A673 (cell line): ENCODE measurements at regions not wholly inside any gene's neighbourhood (a gene's known extent, or its start where the extent isn't known, plus 50 kb on each side); places are given as distances from the start of the nearest gene placed in this dataset.

Source experiments
- BruUV-seq: library from RNA; stranded (reverse); fragments of 400-500 nt; replicated peaks from 2 replicates; lab custom pipeline; 2021; lab: Mats Ljungman, UMichigan
- CTCF ChIA-PET: fragments of 300-600 bp; sonication (Branson Sonifier 250); formaldehyde crosslinking; loops from one replicate; lab custom pipeline; 2022; ENCODE audit warnings: antibody characterized with exemption; lab: Charles Lee
- POLR2A ChIA-PET: fragments of 300-600 bp; sonication (Branson Sonifier 250); formaldehyde crosslinking; loops from one replicate; lab custom pipeline; 2022; ENCODE audit warnings: antibody characterized with exemption; ENCODE audit not compliant: low non-redundant PET; lab: Charles Lee
- DNase-seq: peaks from one replicate; pipeline ENCODE4 v3.0.0-alpha.2; 2015; ENCODE audit warnings: low spot score
- H3K27ac ChIP-seq: fragments of 200-600 bp; sonication (generic); 2 replicates; pipeline ENCODE4 v1.5.1; 2016; ENCODE audit warnings: mixed run types, low read depth, mild to moderate bottlenecking, mixed read lengths, antibody characterized with exemption, low read length; ENCODE audit not compliant: poor library complexity, severe bottlenecking
- H3K27me3 ChIP-seq: fragments of 200-600 bp; sonication (generic); replicated peaks from 2 replicates; pipeline ENCODE4 v1.6.1; 2017; ENCODE audit warnings: mixed run types, low read depth, mild to moderate bottlenecking, mixed read lengths, antibody characterized with exemption, low read length; ENCODE audit not compliant: insufficient read depth, poor library complexity
- H3K36me3 ChIP-seq: fragments of 200-600 bp; sonication (generic); 2 replicates; pipeline ENCODE4 v1.6.1; 2016; ENCODE audit warnings: mixed run types, mild to moderate bottlenecking, mixed read lengths, antibody characterized with exemption, low read length; ENCODE audit not compliant: insufficient read depth, poor library complexity, severe bottlenecking
- H3K4me1 ChIP-seq: fragments of 200-600 bp; sonication (generic); 2 replicates; pipeline ENCODE4 v1.6.1; 2017; ENCODE audit warnings: mixed run types, mild to moderate bottlenecking, mixed read lengths, antibody characterized with exemption, low read length; ENCODE audit not compliant: insufficient read depth, poor library complexity, severe bottlenecking
- H3K4me3 ChIP-seq: fragments of 200-600 bp; sonication (generic); 2 replicates; pipeline ENCODE4 v1.5.1; 2016; ENCODE audit warnings: low read depth, mixed run types, mild to moderate bottlenecking, mixed read lengths, low read length; ENCODE audit not compliant: poor library complexity, severe bottlenecking
- H3K9me3 ChIP-seq: fragments of 200-600 bp; sonication (generic); 2 replicates; pipeline ENCODE4 v1.6.1; 2016; ENCODE audit warnings: mixed run types, low read depth, mild to moderate bottlenecking, mixed read lengths, antibody characterized with exemption, low read length; ENCODE audit not compliant: poor library complexity, severe bottlenecking
- EZH2 ChIP-seq: fragments of 200-600 bp; sonication (generic); IDR thresholded peaks from 2 replicates; pipeline ENCODE4 v1.6.1; 2017; ENCODE audit warnings: borderline replicate concordance, low read depth, mild to moderate bottlenecking, mixed read lengths, antibody characterized with exemption, low read length; ENCODE audit not compliant: poor library complexity, severe bottlenecking
- intact Hi-C: fragments of 100-400 bp; cut with micrococcal nuclease; formaldehyde crosslinking; loops from one replicate; pipeline ENCODE4 v1.10.0; 2022; ENCODE audit not compliant: unreplicated experiment
- TF ChIP-seq, protein P1 (sequence below): fragments of 300-800, 200-600 bp; sonication (generic); conservative IDR thresholded peaks from 2 replicates; pipeline ENCODE4 v1.5.1; 2017; ENCODE audit warnings: low read depth, mild to moderate bottlenecking, antibody characterized with exemption, low read length, moderate library complexity, mixed read lengths

DNA sequence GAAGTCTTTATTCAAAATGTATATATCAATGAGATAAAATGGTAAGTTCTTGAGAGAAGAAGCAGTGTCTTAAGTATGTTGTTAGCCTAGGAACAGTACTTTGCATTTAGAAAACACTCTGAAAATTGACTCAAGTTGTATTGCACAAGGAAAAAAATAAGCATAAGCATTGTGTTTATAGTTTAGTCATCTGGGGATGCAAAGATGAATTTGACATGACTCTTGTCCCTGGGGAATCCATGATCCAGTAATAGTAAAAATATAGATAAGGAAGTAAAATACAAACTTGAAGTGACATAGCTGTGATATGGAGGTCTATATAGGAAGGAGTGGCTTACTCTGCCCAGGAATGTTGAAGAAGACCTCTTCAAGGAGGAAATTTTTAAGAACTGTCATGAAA lies 185.0 kb upstream of the PTBP2 start:
- TF ChIP-seq, protein P1, sequence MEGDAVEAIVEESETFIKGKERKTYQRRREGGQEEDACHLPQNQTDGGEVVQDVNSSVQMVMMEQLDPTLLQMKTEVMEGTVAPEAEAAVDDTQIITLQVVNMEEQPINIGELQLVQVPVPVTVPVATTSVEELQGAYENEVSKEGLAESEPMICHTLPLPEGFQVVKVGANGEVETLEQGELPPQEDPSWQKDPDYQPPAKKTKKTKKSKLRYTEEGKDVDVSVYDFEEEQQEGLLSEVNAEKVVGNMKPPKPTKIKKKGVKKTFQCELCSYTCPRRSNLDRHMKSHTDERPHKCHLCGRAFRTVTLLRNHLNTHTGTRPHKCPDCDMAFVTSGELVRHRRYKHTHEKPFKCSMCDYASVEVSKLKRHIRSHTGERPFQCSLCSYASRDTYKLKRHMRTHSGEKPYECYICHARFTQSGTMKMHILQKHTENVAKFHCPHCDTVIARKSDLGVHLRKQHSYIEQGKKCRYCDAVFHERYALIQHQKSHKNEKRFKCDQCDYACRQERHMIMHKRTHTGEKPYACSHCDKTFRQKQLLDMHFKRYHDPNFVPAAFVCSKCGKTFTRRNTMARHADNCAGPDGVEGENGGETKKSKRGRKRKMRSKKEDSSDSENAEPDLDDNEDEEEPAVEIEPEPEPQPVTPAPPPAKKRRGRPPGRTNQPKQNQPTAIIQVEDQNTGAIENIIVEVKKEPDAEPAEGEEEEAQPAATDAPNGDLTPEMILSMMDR: no peak
- TF ChIP-seq EZH2: no peak
- no peaks in the 10 kb centered on the region for H3K9me3 ChIP-seq
- no peaks in the 10 kb centered on the region for H3K27me3 ChIP-seq
- intact Hi-C loops: no loop called here
- no TSS peak for BruUV-seq
- H3K4me3 ChIP-seq: no peak overlapping the region
- peaks cover 19% of the 10 kb centered on the region for H3K4me1 ChIP-seq
- POLR2A ChIA-PET: no interaction called here
- CTCF ChIA-PET: no interaction called here
- H3K36me3 ChIP-seq: no peaks in the 10 kb centered on the region
- DNase-seq: no peak
- no peak overlapping the region for H3K27ac ChIP-seq

DNA sequence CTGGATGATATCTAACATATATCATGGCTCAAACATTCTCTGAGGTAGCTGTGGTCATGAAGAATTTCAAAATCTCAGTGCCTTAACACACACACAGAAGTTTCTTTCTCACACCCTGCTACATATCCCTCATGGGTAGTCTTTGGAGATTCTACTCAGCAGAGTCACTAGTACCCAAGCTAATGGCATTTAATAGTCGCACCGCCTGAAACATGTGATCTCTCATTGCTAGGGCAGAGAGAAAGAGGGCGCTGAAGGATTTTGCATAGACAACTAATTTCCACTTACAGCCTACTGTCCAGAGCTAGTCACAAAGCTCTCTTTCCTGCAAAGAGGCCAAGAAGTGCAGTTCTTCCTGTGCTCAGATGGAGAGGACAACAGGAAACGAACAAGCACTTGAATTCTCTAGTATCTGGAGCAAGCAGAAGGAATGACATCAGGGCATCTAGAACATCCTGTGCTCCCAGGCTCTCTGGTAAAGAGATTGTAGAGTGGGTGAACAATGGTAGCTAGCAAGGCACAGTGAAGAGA lies 183.4 kb upstream of the PTBP2 start:
- Histone ChIP-seq H3K27ac (peak overlapping the region; percentile 56), H3K9me3 (no peaks in the 10 kb centered on the region), H3K27me3 (no peaks in the 10 kb centered on the region), H3K4me1 (peaks cover 19% of the 10 kb centered on the region), H3K4me3 (no peak overlapping the region), H3K36me3 (no peaks in the 10 kb centered on the region)
- no peak for TF ChIP-seq EZH2
- TF ChIP-seq, protein P1: peak; percentile 61
- intact Hi-C loops: no loop called here
- ChIA-PET CTCF (interaction anchor here (0.6 to 1.1 kb wide), 2 partner anchors 302 to 394 kb away, joined by 3 to 5 read pairs; no protein-coding TSS in a partner anchor), POLR2A (interaction anchor here (0.6 kb wide), 2 partner anchors 45 to 58 kb away, joined by 4 to 5 read pairs; no protein-coding TSS in a partner anchor)
- DNase-seq: peak; percentile 70
- BruUV-seq: no TSS peak

DNA sequence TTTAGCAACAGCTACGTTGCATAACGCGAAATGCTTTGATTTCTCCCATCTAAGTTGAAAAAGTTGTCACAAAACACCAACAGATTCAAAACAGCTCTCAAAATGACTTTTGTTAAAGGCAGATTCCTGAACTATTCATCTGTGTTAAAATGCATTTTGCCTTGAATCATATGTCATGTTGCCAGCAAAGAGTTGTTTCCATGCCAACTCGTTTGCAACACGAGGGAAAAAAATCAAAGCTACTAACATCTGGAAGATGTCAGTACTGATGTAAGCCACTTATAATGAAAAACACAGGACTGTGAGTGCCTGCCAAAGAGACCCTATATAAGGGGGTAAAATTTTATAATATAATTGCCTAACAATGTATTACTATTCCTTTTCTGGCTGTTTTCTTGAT lies 182.7 kb upstream of the PTBP2 start:
- DNase-seq: peak; percentile 65
- Histone ChIP-seq H3K27me3 (no peaks in the 10 kb centered on the region), H3K27ac (peak overlapping the region; percentile 56), H3K4me1 (peaks cover 19% of the 10 kb centered on the region), H3K9me3 (no peaks in the 10 kb centered on the region), H3K36me3 (no peaks in the 10 kb centered on the region), H3K4me3 (no peak overlapping the region)
- ChIA-PET CTCF (interaction anchor here (0.6 to 1.1 kb wide), 2 partner anchors 303 to 395 kb away, joined by 3 to 5 read pairs; no protein-coding TSS in a partner anchor), POLR2A (interaction anchor here (0.6 kb wide), 1 partner anchor 45 kb away, joined by 5 read pairs; no protein-coding TSS in a partner anchor)
- no TSS peak for BruUV-seq
- no peak for TF ChIP-seq EZH2
- TF ChIP-seq, protein P1: no peak
- intact Hi-C loops: no loop called here
